ENCODE measurements at regions not wholly inside any gene's neighbourhood (a gene's known extent, or its start where the extent isn't known, plus 50 kb on each side); places are given as distances from the start of the nearest gene placed in this dataset.

GRCh38 chr4:180832073-180832472 is 1411.1 kb upstream of the TENM3 start:
- no peak for DNase-seq (ENCODE audit: extremely low read depth, low read depth)
- TF ChIP-seq CTCF (IDR thresholded peaks at IDR 0.05; ENCODE audit: low read depth, low read length, missing control alignments): no peak
- H3K4me3 ChIP-seq (replicated peaks; ENCODE audit: low read depth, low read length): no peak overlapping the region

- no peak overlapping the region for H3K4me3 ChIP-seq (replicated peaks; ENCODE audit: low read depth, low read length)
- TF ChIP-seq CTCF (IDR thresholded peaks at IDR 0.05; ENCODE audit: low read depth, low read length, missing control alignments): no peak
- DNase-seq (ENCODE audit: extremely low read depth, low read depth): no peak
These were observed 1403.1 kb upstream of the TENM3 start for GRCh38 chr4:180840142-180840541.

- no peak for DNase-seq (ENCODE audit: extremely low read depth, low read depth)
- H3K4me3 ChIP-seq (replicated peaks; ENCODE audit: low read depth, low read length): no peak overlapping the region
- no peak for TF ChIP-seq CTCF (IDR thresholded peaks at IDR 0.05; ENCODE audit: low read depth, low read length, missing control alignments)
These were observed 1392.8 kb upstream of the TENM3 start for GRCh38 chr4:180850318-180850940.

- TF ChIP-seq CTCF (IDR thresholded peaks at IDR 0.05; ENCODE audit: low read depth, low read length, missing control alignments): no peak
- DNase-seq (ENCODE audit: extremely low read depth, low read depth): no peak
- H3K4me3 ChIP-seq (replicated peaks; ENCODE audit: low read depth, low read length): no peak overlapping the region
These were observed 1390.5 kb upstream of the TENM3 start for GRCh38 chr4:180852738-180853137.

GRCh38 chr4:180855184-180855583 is 1388.0 kb upstream of the TENM3 start:
- DNase-seq (ENCODE audit: extremely low read depth, low read depth): no peak
- no peak for TF ChIP-seq CTCF (IDR thresholded peaks at IDR 0.05; ENCODE audit: low read depth, low read length, missing control alignments)
- no peak overlapping the region for H3K4me3 ChIP-seq (replicated peaks; ENCODE audit: low read depth, low read length)

GRCh38 chr4:180860089-180860720 is 1383.0 kb upstream of the TENM3 start:
- DNase-seq (ENCODE audit: extremely low read depth, low read depth): no peak
- TF ChIP-seq CTCF (IDR thresholded peaks at IDR 0.05; ENCODE audit: low read depth, low read length, missing control alignments): no peak

More at GRCh38 chr4:180860089-180860720, 1383.0 kb upstream of the TENM3 start:
- no peak overlapping the region for H3K4me3 ChIP-seq (replicated peaks; ENCODE audit: low read depth, low read length)

Data from HFF-Myc (cell line).